Transverse colon (tissue), 4 donors: ENCODE measurements at regions not wholly inside any gene's neighbourhood (a gene's known extent, or its start where the extent isn't known, plus 50 kb on each side); places are given as distances from the start of the nearest gene placed in this dataset.

Source experiments
- POLR2A ChIP-seq: fragments of 450-650 bp; IDR thresholded peaks from one replicate; pipeline ENCODE4 v1.6.1; 2016; ENCODE audit warnings: antibody characterized with exemption, mild to moderate bottlenecking, moderate library complexity
- POLR2AphosphoS5 ChIP-seq, 3 donors: sonication (generic); formaldehyde crosslinking; IDR thresholded peaks; one replicate each; pipeline ENCODE4 v1.6.1; 2016; ENCODE audit warnings: antibody characterized with exemption in 3 of 3
- TF ChIP-seq, protein P1 (sequence below), 5 experiments: fragments of 200-600 bp in 3 of 5; fragments of 450-650 bp in 2 of 5; sonication (generic) in 3 of 5; IDR thresholded peaks; 1 replicate in 2 of 5; 2 replicates in 3 of 5; pipeline ENCODE4 v1.5.1; 2016 to 2017; ENCODE audit warnings: antibody characterized with exemption in 5 of 5, inconsistent platforms in 3 of 5, mild to moderate bottlenecking in 2 of 5, moderate library complexity in 1 of 5

DNA sequence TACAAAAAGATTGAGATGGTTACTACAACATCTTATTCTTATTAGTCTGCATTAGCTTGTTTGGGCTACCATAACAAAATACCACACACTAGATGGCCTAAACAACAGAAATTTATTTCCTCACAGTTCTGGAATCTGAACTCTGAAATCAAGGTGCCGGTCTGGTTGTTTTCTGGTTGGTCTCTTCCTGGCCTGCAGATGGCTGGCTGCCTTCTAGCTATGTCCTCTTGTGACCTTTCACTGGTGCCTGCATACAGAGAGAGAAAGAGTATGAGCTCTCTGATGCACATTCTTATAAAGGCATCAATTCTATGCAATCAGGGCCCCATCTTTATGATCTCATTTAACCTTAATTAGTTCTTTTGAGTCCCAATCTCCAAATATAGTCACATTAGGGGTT, 696.5 kb downstream of the TDRD15 start:
- no peak for TF ChIP-seq POLR2AphosphoS5 (IDR thresholded peaks at IDR 0.05)
- TF ChIP-seq, protein P1, sequence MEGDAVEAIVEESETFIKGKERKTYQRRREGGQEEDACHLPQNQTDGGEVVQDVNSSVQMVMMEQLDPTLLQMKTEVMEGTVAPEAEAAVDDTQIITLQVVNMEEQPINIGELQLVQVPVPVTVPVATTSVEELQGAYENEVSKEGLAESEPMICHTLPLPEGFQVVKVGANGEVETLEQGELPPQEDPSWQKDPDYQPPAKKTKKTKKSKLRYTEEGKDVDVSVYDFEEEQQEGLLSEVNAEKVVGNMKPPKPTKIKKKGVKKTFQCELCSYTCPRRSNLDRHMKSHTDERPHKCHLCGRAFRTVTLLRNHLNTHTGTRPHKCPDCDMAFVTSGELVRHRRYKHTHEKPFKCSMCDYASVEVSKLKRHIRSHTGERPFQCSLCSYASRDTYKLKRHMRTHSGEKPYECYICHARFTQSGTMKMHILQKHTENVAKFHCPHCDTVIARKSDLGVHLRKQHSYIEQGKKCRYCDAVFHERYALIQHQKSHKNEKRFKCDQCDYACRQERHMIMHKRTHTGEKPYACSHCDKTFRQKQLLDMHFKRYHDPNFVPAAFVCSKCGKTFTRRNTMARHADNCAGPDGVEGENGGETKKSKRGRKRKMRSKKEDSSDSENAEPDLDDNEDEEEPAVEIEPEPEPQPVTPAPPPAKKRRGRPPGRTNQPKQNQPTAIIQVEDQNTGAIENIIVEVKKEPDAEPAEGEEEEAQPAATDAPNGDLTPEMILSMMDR (IDR thresholded peaks at IDR 0.05), result no peak
- no peak for TF ChIP-seq POLR2A
